HCT116 (cell line): ENCODE measurements at regions not wholly inside any gene's neighbourhood (a gene's known extent, or its start where the extent isn't known, plus 50 kb on each side); places are given as distances from the start of the nearest gene placed in this dataset.

ENCODE experiments used
- ATAC-seq: fragments of 200-7000 bp; cut with Tn5 transposase; 2 replicates; pipeline ENCODE4 v1.9.1; 2020; ENCODE audit warnings: mild to moderate bottlenecking, moderate library complexity
- BruUV-seq: library from RNA; stranded (reverse); fragments of 400-500 nt; replicated peaks from 2 replicates; lab custom pipeline; 2021; lab: Mats Ljungman, UMichigan
- CTCF ChIA-PET: fragments of 300-600 bp; sonication (Branson Sonifier 250); formaldehyde crosslinking; loops from one replicate; lab custom pipeline; 2021; ENCODE audit warnings: antibody characterized with exemption; lab: Charles Lee
- POLR2A ChIA-PET: fragments of 300-600, 350-600 bp; sonication (Branson Sonifier 250); formaldehyde crosslinking; loops from one replicate; lab custom pipeline; 2021; ENCODE audit warnings: antibody characterized with exemption; lab: Charles Lee
- RAD21 ChIA-PET, 2 experiments: fragments of 300-600 bp; sonication (Branson Sonifier 250); formaldehyde crosslinking; loops; one replicate each; lab custom pipeline; 2023; ENCODE audit warnings: low total read pairs in 2 of 2; ENCODE audit not compliant: uncharacterized antibody in 2 of 2, unreplicated experiment in 2 of 2, low non-redundant PET in 1 of 2; lab: Charles Lee
- DNase-seq: peaks from one replicate; pipeline ENCODE4 v3.0.0-alpha.2; 2010; ENCODE audit warnings: low read depth, low spot score
- H2AFZ ChIP-seq: fragments of 200-600 bp; shearing (Covaris generic), sonication (generic); 2 replicates; pipeline ENCODE4 v1.6.1; 2017; ENCODE audit warnings: low read depth, mixed run types, mixed read lengths, antibody characterized with exemption, low read length; ENCODE audit not compliant: poor library complexity, severe bottlenecking
- H3K27ac ChIP-seq: 2 replicates; pipeline ENCODE4 v1.5.1; 2012; ENCODE audit warnings: low read depth, low read length
- H3K27me3 ChIP-seq: fragments of 200-600 bp; sonication (generic); 2 replicates; pipeline ENCODE4 v1.6.1; 2016; ENCODE audit warnings: mixed run types, low read length, mixed read lengths; ENCODE audit not compliant: insufficient read depth
- H3K36me3 ChIP-seq, 2 experiments: fragments of 200-500 bp in 1 of 2; fragments of 200-600 bp in 1 of 2; sonication (Bioruptor generic) in 1 of 2; sonication (generic) in 1 of 2; 2 replicates each; pipeline versions ENCODE4 v1.5.1 to v1.6.1; 2014 to 2016; ENCODE audit warnings: low read length in 2 of 2, inconsistent platforms in 1 of 2, mixed read lengths in 1 of 2, mixed run types in 1 of 2; ENCODE audit not compliant: insufficient read depth in 2 of 2, control insufficient read depth in 1 of 2
- H3K4me1 ChIP-seq, 2 experiments: fragments of 200-600 bp in 1 of 2; sonication (generic) in 1 of 2; 2 replicates each; pipeline versions ENCODE4 v1.5.1 to v1.6.1; 2012 to 2017; ENCODE audit warnings: low read length in 2 of 2, inconsistent platforms in 1 of 2, mild to moderate bottlenecking in 1 of 2, mixed read lengths in 1 of 2, mixed run types in 1 of 2, moderate library complexity in 1 of 2; ENCODE audit not compliant: insufficient read depth in 2 of 2, control insufficient read depth in 1 of 2
- H3K4me2 ChIP-seq: fragments of 200-600 bp; sonication (generic); 2 replicates; pipeline ENCODE4 v1.6.1; 2017; ENCODE audit warnings: mixed run types, low read length, mixed read lengths
- H3K4me3 ChIP-seq, 2 experiments: fragments of 200-600 bp in 1 of 2; sonication (generic) in 1 of 2; replicated peaks in 1 of 2; 2 replicates each; pipeline ENCODE4 v1.5.1; 2011 to 2016; ENCODE audit warnings: low read length in 2 of 2, control low read depth in 1 of 2, low read depth in 1 of 2, mild to moderate bottlenecking in 1 of 2, mixed read lengths in 1 of 2, mixed run types in 1 of 2
- H3K79me2 ChIP-seq: fragments of 200-600 bp; sonication (generic); 2 replicates; pipeline ENCODE4 v1.6.1; 2017; ENCODE audit warnings: mild to moderate bottlenecking, mixed run types, low read length, moderate library complexity, mixed read lengths; ENCODE audit not compliant: insufficient read depth
- H3K9ac ChIP-seq: fragments of 200-600 bp; sonication (generic); 2 replicates; pipeline ENCODE4 v1.6.1; 2016; ENCODE audit warnings: low read length, mixed read lengths
- H3K9me2 ChIP-seq: fragments of 200-600 bp; sonication (generic), shearing (Covaris generic); 2 replicates; pipeline ENCODE4 v1.6.1; 2017; ENCODE audit warnings: mixed run types, mild to moderate bottlenecking, moderate library complexity; ENCODE audit not compliant: insufficient read depth
- H3K9me3 ChIP-seq, 2 experiments: fragments of 200-500 bp in 1 of 2; fragments of 200-600 bp in 1 of 2; sonication (Bioruptor generic) in 1 of 2; sonication (generic) in 1 of 2; 2 replicates each; pipeline ENCODE4 v1.6.1; 2014 to 2017; ENCODE audit warnings: low read length in 2 of 2, mixed read lengths in 2 of 2, inconsistent platforms in 1 of 2, low read depth in 1 of 2, mild to moderate bottlenecking in 1 of 2, mixed run types in 1 of 2, moderate library complexity in 1 of 2; ENCODE audit not compliant: control insufficient read depth in 1 of 2, insufficient read depth in 1 of 2
- H4K20me1 ChIP-seq: fragments of 200-600 bp; sonication (generic), shearing (Covaris generic); 2 replicates; pipeline ENCODE4 v1.6.1; 2017; ENCODE audit warnings: mixed run types, mild to moderate bottlenecking, moderate library complexity; ENCODE audit not compliant: insufficient read depth
- CBX3 ChIP-seq: IDR thresholded peaks from 2 replicates; pipeline ENCODE4 v1.6.1; 2012; ENCODE audit warnings: low read depth
- CEBPB ChIP-seq: IDR thresholded peaks from 2 replicates; pipeline ENCODE4 v1.6.1; 2012; ENCODE audit warnings: low read depth
- EGR1 ChIP-seq: IDR thresholded peaks from 2 replicates; pipeline ENCODE4 v1.6.1; 2012; ENCODE audit warnings: low read depth
- ELF1 ChIP-seq: IDR thresholded peaks from 2 replicates; pipeline ENCODE4 v1.6.1; 2012; ENCODE audit warnings: low read depth, borderline replicate concordance
- EZH2 ChIP-seq: fragments of 200-600 bp; sonication (generic); IDR thresholded peaks from 2 replicates; pipeline ENCODE4 v1.6.1; 2017; ENCODE audit warnings: antibody characterized with exemption, mixed run types
- FOSL1 ChIP-seq: IDR thresholded peaks from 2 replicates; pipeline ENCODE4 v1.6.1; 2012; ENCODE audit warnings: low read depth
- JUND ChIP-seq: IDR thresholded peaks from 2 replicates; pipeline ENCODE4 v1.6.1; 2012
- POLR2A ChIP-seq: IDR thresholded peaks from 2 replicates; pipeline ENCODE4 v1.7.0; 2011; ENCODE audit warnings: borderline replicate concordance; ENCODE audit not compliant: insufficient read depth, insufficient read length; ENCODE audit errors: extremely low read depth
- POLR2AphosphoS5 ChIP-seq: IDR thresholded peaks from 2 replicates; pipeline ENCODE4 v1.6.1; 2011; ENCODE audit warnings: mild to moderate bottlenecking, low read depth, low read length, moderate library complexity
- RAD21 ChIP-seq: IDR thresholded peaks from 2 replicates; pipeline ENCODE4 v1.6.1; 2012; ENCODE audit warnings: low read depth, mild to moderate bottlenecking
- SIN3A ChIP-seq: IDR thresholded peaks from 2 replicates; pipeline ENCODE4 v1.6.1; 2012; ENCODE audit warnings: low read depth
- SP1 ChIP-seq: IDR thresholded peaks from 2 replicates; pipeline ENCODE4 v1.6.1; 2012; ENCODE audit warnings: low read depth
- SRF ChIP-seq: IDR thresholded peaks from 2 replicates; pipeline ENCODE4 v1.6.1; 2012; ENCODE audit warnings: low read depth
- TCF7L2 ChIP-seq: IDR thresholded peaks from 2 replicates; pipeline ENCODE4 v1.7.0; 2011; ENCODE audit warnings: borderline replicate concordance, inconsistent platforms; ENCODE audit not compliant: insufficient read depth, insufficient read length; ENCODE audit errors: extremely low read depth
- YY1 ChIP-seq: IDR thresholded peaks from 2 replicates; pipeline ENCODE4 v1.6.1; 2011; ENCODE audit warnings: low read length, low read depth, moderate library complexity, mild to moderate bottlenecking; ENCODE audit not compliant: insufficient replicate concordance; ENCODE audit errors: extremely low read depth
- ZFX ChIP-seq: fragments of 450-650 bp; IDR thresholded peaks from 2 replicates; pipeline ENCODE4 v1.6.1; 2017
- ZNF274 ChIP-seq: fragments of 200-500 bp; sonication (Bioruptor generic); IDR thresholded peaks from 2 replicates; pipeline ENCODE4 v1.6.1; 2014; ENCODE audit warnings: mild to moderate bottlenecking, low read depth, low read length, inconsistent platforms
- intact Hi-C: fragments of 100-400 bp; cut with micrococcal nuclease; formaldehyde crosslinking; loops from 2 replicates; pipeline ENCODE4 v1.10.0; 2022
- TF ChIP-seq, protein P1 (sequence below): IDR thresholded peaks from 2 replicates; pipeline ENCODE4 v1.6.1; 2012
- TF ChIP-seq, protein P2 (sequence below), 3 experiments: fragments of 200-600 bp in 1 of 3; sonication (generic) in 1 of 3; IDR thresholded peaks in 2 of 3; conservative IDR thresholded peaks in 1 of 3; 2 replicates each; pipeline ENCODE4 v1.5.1; 2012 to 2017; ENCODE audit warnings: low read depth in 2 of 3, low read length in 2 of 3, antibody characterized with exemption in 1 of 3, borderline replicate concordance in 1 of 3, control low read depth in 1 of 3, mild to moderate bottlenecking in 1 of 3, mixed read lengths in 1 of 3, mixed run types in 1 of 3, moderate library complexity in 1 of 3; ENCODE audit not compliant: insufficient read depth in 1 of 3
- TF ChIP-seq, protein P3 (sequence below): IDR thresholded peaks from 2 replicates; pipeline ENCODE4 v1.6.1; 2012; ENCODE audit warnings: low read depth

DNA sequence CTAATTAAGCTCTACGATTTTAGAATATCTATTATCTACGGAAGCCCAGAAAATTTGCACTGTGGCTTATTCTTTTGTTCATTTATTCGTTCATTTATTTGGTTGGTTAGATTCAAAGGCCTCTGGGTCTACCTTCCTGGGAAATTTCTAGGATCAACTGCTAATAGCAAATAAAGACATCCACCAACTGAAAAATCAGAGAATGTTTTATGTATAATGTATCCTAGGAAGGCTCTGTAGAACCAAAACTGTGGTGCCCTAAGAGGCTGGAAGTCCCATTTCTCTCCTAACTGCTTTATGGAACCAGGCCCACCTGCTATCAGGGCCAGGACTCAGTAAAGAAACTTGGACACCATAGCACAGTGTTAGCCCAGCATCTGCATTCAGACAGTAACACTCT lies 923.4 kb upstream of the AUTS2 start:
- H3K4me2 ChIP-seq, result no peak overlapping the region
- CTCF ChIA-PET, result no interaction called here
- intact Hi-C loops, result no loop called here
- no peaks in the 10 kb centered on the region for H4K20me1 ChIP-seq
- POLR2A ChIA-PET, result no interaction called here
- no peak overlapping the region for H3K27ac ChIP-seq
- TF ChIP-seq ZNF274 (no peak), POLR2AphosphoS5 (no peak), CBX3 (no peak), RAD21 (no peak), EZH2 (no peak), POLR2A (no peak), CEBPB (no peak), SRF (no peak), ELF1 (no peak), SIN3A (no peak), JUND (no peak), YY1 (no peak), TCF7L2 (no peak), ZFX (no peak), SP1 (no peak), EGR1 (no peak), FOSL1 (no peak)
- TF ChIP-seq, protein P1, sequence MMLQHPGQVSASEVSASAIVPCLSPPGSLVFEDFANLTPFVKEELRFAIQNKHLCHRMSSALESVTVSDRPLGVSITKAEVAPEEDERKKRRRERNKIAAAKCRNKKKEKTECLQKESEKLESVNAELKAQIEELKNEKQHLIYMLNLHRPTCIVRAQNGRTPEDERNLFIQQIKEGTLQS, result no peak
- TF ChIP-seq, protein P2, sequence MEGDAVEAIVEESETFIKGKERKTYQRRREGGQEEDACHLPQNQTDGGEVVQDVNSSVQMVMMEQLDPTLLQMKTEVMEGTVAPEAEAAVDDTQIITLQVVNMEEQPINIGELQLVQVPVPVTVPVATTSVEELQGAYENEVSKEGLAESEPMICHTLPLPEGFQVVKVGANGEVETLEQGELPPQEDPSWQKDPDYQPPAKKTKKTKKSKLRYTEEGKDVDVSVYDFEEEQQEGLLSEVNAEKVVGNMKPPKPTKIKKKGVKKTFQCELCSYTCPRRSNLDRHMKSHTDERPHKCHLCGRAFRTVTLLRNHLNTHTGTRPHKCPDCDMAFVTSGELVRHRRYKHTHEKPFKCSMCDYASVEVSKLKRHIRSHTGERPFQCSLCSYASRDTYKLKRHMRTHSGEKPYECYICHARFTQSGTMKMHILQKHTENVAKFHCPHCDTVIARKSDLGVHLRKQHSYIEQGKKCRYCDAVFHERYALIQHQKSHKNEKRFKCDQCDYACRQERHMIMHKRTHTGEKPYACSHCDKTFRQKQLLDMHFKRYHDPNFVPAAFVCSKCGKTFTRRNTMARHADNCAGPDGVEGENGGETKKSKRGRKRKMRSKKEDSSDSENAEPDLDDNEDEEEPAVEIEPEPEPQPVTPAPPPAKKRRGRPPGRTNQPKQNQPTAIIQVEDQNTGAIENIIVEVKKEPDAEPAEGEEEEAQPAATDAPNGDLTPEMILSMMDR (IDR thresholded peaks at IDR 0.05 in 2 of 3, conservative IDR thresholded peaks at IDR 0.05 in 1 of 3; ENCODE audit: borderline replicate concordance in 1 of 3, insufficient read depth in 1 of 3, low read depth in 2 of 3, low read length in 2 of 3), result no peak
- TF ChIP-seq, protein P3, sequence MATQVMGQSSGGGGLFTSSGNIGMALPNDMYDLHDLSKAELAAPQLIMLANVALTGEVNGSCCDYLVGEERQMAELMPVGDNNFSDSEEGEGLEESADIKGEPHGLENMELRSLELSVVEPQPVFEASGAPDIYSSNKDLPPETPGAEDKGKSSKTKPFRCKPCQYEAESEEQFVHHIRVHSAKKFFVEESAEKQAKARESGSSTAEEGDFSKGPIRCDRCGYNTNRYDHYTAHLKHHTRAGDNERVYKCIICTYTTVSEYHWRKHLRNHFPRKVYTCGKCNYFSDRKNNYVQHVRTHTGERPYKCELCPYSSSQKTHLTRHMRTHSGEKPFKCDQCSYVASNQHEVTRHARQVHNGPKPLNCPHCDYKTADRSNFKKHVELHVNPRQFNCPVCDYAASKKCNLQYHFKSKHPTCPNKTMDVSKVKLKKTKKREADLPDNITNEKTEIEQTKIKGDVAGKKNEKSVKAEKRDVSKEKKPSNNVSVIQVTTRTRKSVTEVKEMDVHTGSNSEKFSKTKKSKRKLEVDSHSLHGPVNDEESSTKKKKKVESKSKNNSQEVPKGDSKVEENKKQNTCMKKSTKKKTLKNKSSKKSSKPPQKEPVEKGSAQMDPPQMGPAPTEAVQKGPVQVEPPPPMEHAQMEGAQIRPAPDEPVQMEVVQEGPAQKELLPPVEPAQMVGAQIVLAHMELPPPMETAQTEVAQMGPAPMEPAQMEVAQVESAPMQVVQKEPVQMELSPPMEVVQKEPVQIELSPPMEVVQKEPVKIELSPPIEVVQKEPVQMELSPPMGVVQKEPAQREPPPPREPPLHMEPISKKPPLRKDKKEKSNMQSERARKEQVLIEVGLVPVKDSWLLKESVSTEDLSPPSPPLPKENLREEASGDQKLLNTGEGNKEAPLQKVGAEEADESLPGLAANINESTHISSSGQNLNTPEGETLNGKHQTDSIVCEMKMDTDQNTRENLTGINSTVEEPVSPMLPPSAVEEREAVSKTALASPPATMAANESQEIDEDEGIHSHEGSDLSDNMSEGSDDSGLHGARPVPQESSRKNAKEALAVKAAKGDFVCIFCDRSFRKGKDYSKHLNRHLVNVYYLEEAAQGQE, result no peak
- TF ChIP-seq, all 23 proteins: peak for 0
- peaks cover 0 to 13% of the 10 kb centered on the region in 2 experiments; a peak in 2 of 4 replicates for H3K9me3 ChIP-seq
- H3K4me1 ChIP-seq, result no peaks in the 10 kb centered on the region
- no peak for DNase-seq
- no peaks in the 10 kb centered on the region for H3K9me2 ChIP-seq
- H3K4me3 ChIP-seq, result no peak overlapping the region
- no peak overlapping the region for H3K9ac ChIP-seq
- no peaks in the 10 kb centered on the region for H3K27me3 ChIP-seq
- H3K36me3 ChIP-seq, result no peaks in the 10 kb centered on the region
- no TSS peak for BruUV-seq
- ATAC-seq, result no peak
- H3K79me2 ChIP-seq, result no peaks in the 10 kb centered on the region
- RAD21 ChIA-PET, result no interaction called here
- H2AFZ ChIP-seq, result no peak overlapping the region
